ENCODE measurements at regions not wholly inside any gene's neighbourhood (a gene's known extent, or its start where the extent isn't known, plus 50 kb on each side); places are given as distances from the start of the nearest gene placed in this dataset.

DNA sequence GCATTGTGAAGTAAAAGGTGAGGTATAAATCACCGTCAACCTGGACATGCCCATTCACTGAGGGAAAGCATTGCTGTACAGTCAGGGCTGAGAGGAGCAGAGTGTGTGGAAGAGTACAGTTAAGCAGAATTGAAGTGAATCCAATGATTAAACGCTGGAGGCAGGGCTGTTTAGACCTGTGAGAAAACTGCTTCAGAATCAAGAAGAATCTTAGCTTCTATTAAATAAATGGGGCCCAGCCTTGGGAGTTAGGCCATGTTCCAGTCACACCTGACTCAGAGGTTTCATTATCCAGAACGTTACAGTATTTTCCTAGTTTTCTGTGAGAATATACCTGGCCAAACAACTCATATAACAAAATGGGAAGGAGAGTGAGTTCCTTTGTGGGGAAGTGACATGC, 86.9 kb downstream of the ATP23 start:
- TF ChIP-seq CTCF (conservative IDR thresholded peaks at IDR 0.05) (no peak), ZFX (IDR thresholded peaks at IDR 0.05) (no peak)

Measured in C4-2B (cell line).